Loucy (cell line): ENCODE measurements at regions not wholly inside any gene's neighbourhood (a gene's known extent, or its start where the extent isn't known, plus 50 kb on each side); places are given as distances from the start of the nearest gene placed in this dataset.

Source experiments
- H2AFZ ChIP-seq: fragments of 200-600 bp; sonication (generic); 2 replicates; pipeline ENCODE4 v1.6.0; 2016; ENCODE audit warnings: antibody characterized with exemption, mild to moderate bottlenecking, low read length, moderate library complexity
- H3F3A ChIP-seq: fragments of 200-600 bp; 2 replicates; pipeline ENCODE4 v1.6.0; 2016; ENCODE audit warnings: antibody characterized with exemption, low read depth, mild to moderate bottlenecking
- H3K27me3 ChIP-seq: fragments of 200-600 bp; sonication (generic); 2 replicates; pipeline ENCODE4 v1.6.1; 2014; ENCODE audit warnings: low read length, mild to moderate bottlenecking; ENCODE audit not compliant: insufficient read depth, poor library complexity, severe bottlenecking
- H3K36me3 ChIP-seq: fragments of 200-600 bp; sonication (generic); 2 replicates; pipeline ENCODE4 v1.6.1; 2016; ENCODE audit warnings: low read length; ENCODE audit not compliant: insufficient read depth
- H3K4me1 ChIP-seq: fragments of 200-600 bp; sonication (generic); 2 replicates; pipeline ENCODE4 v1.5.1; 2014; ENCODE audit warnings: low read length, mild to moderate bottlenecking; ENCODE audit not compliant: insufficient read depth, poor library complexity, severe bottlenecking
- H3K4me2 ChIP-seq: fragments of 200-600 bp; sonication (generic); 2 replicates; pipeline ENCODE4 v1.6.0; 2014; ENCODE audit warnings: antibody characterized with exemption, low read length, low read depth, mild to moderate bottlenecking; ENCODE audit not compliant: poor library complexity, severe bottlenecking
- H3K4me3 ChIP-seq: fragments of 200-600 bp; sonication (generic); 2 replicates; pipeline ENCODE4 v1.5.1; 2014; ENCODE audit warnings: low read length, mild to moderate bottlenecking, mixed read lengths; ENCODE audit not compliant: poor library complexity, severe bottlenecking
- H3K79me2 ChIP-seq: fragments of 200-600 bp; sonication (generic); 2 replicates; pipeline ENCODE4 v1.6.1; 2014; ENCODE audit warnings: low read length; ENCODE audit not compliant: insufficient read depth
- H3K9ac ChIP-seq: fragments of 200-600 bp; sonication (generic); 2 replicates; pipeline ENCODE4 v1.6.0; 2014; ENCODE audit warnings: mild to moderate bottlenecking, low read depth, low read length, moderate library complexity; ENCODE audit not compliant: poor library complexity, severe bottlenecking
- H3K9me2 ChIP-seq: fragments of 200-600 bp; sonication (generic); replicated peaks from 2 replicates; pipeline ENCODE4 v1.6.1; 2016; ENCODE audit warnings: low read depth, low read length, mixed read lengths
- H3K9me3 ChIP-seq: fragments of 200-600 bp; sonication (generic); 2 replicates; pipeline ENCODE4 v1.6.1; 2014; ENCODE audit warnings: mild to moderate bottlenecking, antibody characterized with exemption, low read length, low read depth; ENCODE audit not compliant: insufficient read depth
- H4K20me1 ChIP-seq: fragments of 200-600 bp; sonication (generic); 2 replicates; pipeline ENCODE4 v1.6.0; 2014; ENCODE audit warnings: antibody characterized with exemption, low read length, mild to moderate bottlenecking; ENCODE audit not compliant: insufficient read depth, poor library complexity, severe bottlenecking
- EZH2phosphoT487 ChIP-seq: fragments of 200-600 bp; IDR thresholded peaks from 2 replicates; pipeline ENCODE4 v1.6.1; 2018; ENCODE audit warnings: antibody characterized with exemption, mild to moderate bottlenecking, moderate library complexity, borderline replicate concordance
- TF ChIP-seq, protein P1 (sequence below): fragments of 200-600 bp; sonication (generic); conservative IDR thresholded peaks from 2 replicates; pipeline ENCODE4 v1.5.1; 2014; ENCODE audit warnings: mild to moderate bottlenecking, antibody characterized with exemption, low read length

DNA sequence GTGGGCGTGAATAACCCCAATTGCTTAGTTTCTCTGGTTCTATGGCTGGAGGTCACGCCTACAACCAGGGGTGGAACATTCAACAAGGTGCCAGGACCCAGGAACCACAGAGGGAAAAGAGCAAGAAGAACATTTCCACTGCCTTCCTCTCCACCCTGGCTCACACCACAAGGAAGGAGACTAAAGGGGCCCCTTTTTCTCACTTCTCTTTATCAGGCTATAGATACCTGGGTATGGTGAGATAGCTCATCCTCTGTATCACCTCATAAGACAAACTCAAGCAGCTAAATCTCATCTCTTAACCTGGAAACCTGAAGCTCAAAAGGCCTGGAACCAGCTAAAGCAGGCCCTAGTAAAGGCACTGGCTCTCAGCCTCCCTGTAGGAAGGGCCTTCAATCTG, 438.8 kb upstream of the OLFM3 start:
- no peaks in the 10 kb centered on the region for H4K20me1 ChIP-seq
- no peaks in the 10 kb centered on the region for H3K27me3 ChIP-seq
- H2AFZ ChIP-seq, result 0 out of 2 replicates have a peak overlapping the region, but pooled peaks have one; percentile 33
- H3K9me3 ChIP-seq, result no peaks in the 10 kb centered on the region
- H3K79me2 ChIP-seq, result no peaks in the 10 kb centered on the region
- no peaks in the 10 kb centered on the region for H3K9me2 ChIP-seq
- no peak overlapping the region for H3K9ac ChIP-seq
- H3K36me3 ChIP-seq, result no peaks in the 10 kb centered on the region
- no peak for TF ChIP-seq EZH2phosphoT487
- TF ChIP-seq, protein P1, sequence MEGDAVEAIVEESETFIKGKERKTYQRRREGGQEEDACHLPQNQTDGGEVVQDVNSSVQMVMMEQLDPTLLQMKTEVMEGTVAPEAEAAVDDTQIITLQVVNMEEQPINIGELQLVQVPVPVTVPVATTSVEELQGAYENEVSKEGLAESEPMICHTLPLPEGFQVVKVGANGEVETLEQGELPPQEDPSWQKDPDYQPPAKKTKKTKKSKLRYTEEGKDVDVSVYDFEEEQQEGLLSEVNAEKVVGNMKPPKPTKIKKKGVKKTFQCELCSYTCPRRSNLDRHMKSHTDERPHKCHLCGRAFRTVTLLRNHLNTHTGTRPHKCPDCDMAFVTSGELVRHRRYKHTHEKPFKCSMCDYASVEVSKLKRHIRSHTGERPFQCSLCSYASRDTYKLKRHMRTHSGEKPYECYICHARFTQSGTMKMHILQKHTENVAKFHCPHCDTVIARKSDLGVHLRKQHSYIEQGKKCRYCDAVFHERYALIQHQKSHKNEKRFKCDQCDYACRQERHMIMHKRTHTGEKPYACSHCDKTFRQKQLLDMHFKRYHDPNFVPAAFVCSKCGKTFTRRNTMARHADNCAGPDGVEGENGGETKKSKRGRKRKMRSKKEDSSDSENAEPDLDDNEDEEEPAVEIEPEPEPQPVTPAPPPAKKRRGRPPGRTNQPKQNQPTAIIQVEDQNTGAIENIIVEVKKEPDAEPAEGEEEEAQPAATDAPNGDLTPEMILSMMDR, result no peak
- H3K4me3 ChIP-seq, result no peak overlapping the region
- H3F3A ChIP-seq, result no peaks in the 10 kb centered on the region
- H3K4me2 ChIP-seq, result no peak overlapping the region
- H3K4me1 ChIP-seq, result no peaks in the 10 kb centered on the region

DNA sequence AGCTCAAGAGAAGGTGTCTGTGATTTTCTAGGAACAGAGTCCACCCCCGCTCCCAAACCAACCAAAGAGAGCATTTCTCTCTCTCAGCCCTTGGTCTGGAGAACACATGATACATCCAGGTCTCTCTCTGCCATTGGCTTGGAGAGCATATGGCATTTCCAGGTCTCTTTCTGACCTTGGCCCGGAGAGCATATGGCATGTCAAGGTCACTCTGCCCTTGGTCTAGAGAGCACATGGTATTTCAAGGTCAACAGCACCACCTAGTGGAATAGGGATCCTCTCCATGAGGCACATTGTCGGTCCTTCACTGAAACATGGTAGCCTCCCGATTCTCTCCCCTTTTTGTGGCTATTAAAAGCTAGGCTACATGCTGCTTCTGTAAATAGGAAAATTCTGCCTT, 437.7 kb upstream of the OLFM3 start:
- H3F3A ChIP-seq, result no peaks in the 10 kb centered on the region
- H3K36me3 ChIP-seq, result no peaks in the 10 kb centered on the region
- no peak overlapping the region for H2AFZ ChIP-seq
- H3K4me3 ChIP-seq, result no peak overlapping the region
- no peaks in the 10 kb centered on the region for H3K79me2 ChIP-seq
- H3K27me3 ChIP-seq, result no peaks in the 10 kb centered on the region
- H4K20me1 ChIP-seq, result no peaks in the 10 kb centered on the region
- H3K9ac ChIP-seq, result no peak overlapping the region
- H3K9me3 ChIP-seq, result no peaks in the 10 kb centered on the region
- no peaks in the 10 kb centered on the region for H3K9me2 ChIP-seq
- H3K4me2 ChIP-seq, result no peak overlapping the region
- TF ChIP-seq EZH2phosphoT487, result no peak
- TF ChIP-seq, protein P1, result peak; percentile 75
- no peaks in the 10 kb centered on the region for H3K4me1 ChIP-seq

DNA sequence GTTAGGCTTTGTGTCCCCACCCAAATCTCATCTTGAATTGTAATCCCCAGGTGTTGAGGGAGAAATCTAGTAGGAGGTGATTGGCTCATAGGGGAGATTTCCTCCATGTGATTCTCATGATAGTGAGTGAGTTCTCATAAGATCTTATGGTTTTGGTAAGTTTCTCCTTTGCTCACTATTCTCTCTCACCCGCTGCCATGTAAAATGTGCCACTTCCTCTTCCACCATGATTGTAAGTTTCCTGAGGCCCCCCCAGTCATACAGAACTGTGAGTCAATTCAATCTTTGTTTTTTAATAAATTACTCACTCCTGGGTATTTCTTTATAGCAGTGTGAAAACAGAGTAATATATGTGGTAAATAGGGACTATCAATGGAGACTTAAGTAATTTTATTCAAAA, 434.5 kb upstream of the OLFM3 start:
- Histone ChIP-seq H2AFZ (no peak overlapping the region), H4K20me1 (no peaks in the 10 kb centered on the region), H3K9me2 (no peaks in the 10 kb centered on the region), H3K79me2 (no peaks in the 10 kb centered on the region), H3K4me3 (no peak overlapping the region), H3K9me3 (no peaks in the 10 kb centered on the region), H3F3A (0 out of 2 replicates have a peak, but pooled peaks cover 2% of the 10 kb centered on the region), H3K36me3 (no peaks in the 10 kb centered on the region), H3K9ac (no peak overlapping the region), H3K4me2 (no peak overlapping the region), H3K27me3 (no peaks in the 10 kb centered on the region), H3K4me1 (no peaks in the 10 kb centered on the region)
- TF ChIP-seq EZH2phosphoT487, result no peak
- TF ChIP-seq, protein P1, result no peak
